GM18502 (cell line): ENCODE measurements at regions not wholly inside any gene's neighbourhood (a gene's known extent, or its start where the extent isn't known, plus 50 kb on each side); places are given as distances from the start of the nearest gene placed in this dataset.

ENCODE experiments used
- ATAC-seq: cut with Tn5 transposase; IDR thresholded peaks from one replicate; pipeline ENCODE4 v1.9.1; 2021; ENCODE audit warnings: mild to moderate bottlenecking; ENCODE audit not compliant: unreplicated experiment, poor library complexity

DNA sequence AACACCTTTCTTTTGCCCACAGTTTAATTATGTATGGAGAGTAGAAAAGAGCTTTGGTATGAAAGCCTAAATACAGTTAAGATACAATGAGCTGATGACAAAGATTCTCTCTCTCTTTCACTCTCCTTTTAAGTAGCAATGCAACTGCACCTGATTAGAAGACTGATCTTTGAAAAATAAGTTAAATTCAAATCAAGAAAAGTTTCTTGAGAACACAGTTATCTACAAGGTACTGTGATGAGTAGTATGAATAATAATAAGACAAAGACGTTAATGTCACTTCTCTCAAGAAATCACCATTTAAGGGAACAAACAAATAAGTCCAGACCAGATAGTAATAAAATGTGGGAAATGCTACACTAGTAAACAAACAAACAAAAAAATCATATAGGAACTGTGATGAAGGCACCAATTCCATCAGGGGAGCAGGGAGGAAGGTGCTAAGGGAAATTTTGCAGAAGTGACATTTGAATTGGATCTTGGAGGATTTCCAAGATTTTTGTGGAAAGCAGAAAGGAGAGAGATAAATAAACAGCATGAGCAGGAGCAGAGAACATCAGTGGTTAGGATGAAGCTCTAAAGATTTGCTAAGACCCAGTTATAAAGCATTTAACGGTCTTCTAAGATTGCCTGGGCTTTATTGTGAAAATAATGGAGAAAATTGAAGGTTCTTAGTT is 65.2 kb upstream of the STK38L start:
- ATAC-seq = no peak

DNA sequence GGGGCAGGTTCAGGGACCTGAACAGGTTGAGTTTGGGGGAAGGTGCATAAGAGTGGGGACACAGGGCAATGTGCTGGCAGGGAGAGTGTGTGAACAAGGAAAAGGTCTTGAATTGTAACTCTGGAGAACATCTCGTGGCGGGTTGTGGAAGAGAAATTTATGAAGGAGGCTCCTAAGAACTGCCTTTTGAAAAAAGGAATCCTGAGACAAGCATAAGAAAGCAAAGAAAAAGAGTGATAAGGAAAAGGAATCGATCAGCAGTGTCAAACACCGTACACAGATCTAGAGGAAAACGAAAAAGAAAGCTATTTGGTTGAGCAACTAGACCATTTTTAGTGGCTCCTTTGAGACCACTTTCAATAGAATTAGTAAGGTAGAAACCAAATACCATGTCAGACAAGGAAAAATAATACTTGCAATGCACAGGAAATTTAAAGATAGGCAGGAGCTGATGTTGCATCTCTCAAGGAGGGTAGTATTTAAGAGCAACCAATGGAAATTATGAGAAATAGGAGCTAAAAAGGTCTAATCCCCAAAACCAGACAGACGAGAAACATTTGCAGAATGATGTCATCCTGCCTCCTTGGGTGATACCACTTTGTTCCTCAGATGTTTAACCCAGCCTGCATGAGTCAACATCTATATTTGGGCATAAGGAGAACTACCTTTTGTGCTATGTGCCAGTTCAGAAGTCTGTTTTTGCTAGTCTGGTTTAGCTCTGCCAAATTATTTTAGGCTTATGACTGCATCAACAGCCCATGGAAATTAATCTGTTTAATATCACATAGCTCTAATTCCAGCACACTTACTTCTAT is 64.5 kb upstream of the STK38L start:
- ATAC-seq = peak; percentile 92

DNA sequence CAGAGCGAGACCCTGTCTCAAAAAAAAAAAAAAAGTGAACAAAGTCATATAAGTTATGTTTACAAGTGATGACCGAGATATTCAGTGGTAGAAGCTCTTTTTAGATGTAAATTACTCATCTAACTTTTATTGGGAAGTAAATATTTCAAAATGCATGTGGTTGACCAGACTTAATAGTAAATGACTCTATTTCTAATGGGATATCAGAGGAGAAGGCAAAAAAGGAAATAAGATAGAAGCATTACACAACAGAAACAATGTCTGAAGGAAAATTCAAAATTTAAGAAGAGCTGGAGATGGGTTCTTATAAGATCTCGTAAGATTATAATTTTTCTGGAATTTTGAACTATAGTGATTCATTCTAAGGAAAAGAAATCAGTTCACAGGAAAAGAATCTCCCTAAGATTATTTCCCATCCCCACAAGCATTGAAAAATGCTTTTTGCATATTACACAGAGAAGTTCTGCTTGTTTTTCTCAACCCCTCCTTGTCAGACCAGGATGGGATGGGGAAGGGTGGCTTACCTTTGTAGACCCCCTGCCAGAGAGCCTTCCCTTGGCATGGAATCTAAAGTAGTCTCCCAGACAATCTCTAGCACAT is 63.1 kb upstream of the STK38L start:
- no peak for ATAC-seq

DNA sequence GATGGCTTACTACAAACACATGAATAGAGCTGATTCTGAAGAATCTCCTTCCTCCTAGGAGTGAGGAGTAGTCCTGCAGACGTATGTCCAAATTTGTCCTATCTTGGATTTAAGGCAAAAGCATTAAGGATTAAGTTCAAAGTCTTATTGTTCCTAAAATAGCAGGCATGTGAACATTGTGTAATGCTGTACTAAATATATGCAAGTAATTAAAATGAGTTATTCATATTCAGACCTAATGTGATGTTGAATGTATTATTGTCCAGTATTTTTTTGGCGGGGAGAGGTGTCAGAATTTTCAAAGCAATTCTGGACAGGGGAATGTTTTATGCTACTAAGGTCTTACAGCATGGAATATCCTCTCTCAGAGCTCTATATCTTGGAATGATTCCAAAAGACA is 60.7 kb upstream of the STK38L start:
- no peak for ATAC-seq

DNA sequence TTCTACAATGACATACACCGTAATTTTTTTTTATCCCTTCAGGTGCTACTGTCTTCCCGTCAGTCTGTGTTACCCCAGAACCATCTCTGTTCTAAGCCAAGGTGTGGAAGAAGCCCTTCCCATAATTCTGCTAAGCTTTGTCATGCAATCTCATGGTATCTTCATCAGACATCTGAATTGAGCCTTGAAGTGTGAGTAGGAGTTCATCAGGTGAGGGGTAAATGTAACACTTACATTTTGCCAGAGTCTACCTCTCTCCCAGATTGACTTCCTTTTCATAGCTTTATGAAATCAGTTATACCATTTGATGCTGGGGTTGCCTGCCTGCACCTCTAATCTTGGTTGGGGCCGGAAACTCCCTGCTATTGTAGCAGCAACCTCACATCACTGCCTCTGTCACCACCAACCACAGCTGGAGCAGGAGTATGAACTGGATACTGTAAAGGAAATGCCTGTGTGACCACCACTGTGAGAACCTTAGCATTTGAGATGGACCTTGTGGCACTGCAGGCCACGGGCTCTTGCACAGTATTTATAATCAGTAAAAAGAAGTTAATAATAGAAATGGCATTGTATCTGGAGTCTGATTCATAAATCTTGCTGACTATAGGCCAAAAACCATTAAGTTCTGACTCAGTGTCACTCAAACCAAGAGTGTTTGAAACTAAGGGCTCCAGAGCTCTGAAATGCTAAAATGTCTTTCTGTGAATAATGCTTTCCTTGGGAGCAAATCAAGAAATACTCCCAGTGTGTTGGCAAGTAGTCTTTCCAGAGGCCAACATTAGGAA is 58.7 kb upstream of the STK38L start:
- ATAC-seq = peak; percentile 94

DNA sequence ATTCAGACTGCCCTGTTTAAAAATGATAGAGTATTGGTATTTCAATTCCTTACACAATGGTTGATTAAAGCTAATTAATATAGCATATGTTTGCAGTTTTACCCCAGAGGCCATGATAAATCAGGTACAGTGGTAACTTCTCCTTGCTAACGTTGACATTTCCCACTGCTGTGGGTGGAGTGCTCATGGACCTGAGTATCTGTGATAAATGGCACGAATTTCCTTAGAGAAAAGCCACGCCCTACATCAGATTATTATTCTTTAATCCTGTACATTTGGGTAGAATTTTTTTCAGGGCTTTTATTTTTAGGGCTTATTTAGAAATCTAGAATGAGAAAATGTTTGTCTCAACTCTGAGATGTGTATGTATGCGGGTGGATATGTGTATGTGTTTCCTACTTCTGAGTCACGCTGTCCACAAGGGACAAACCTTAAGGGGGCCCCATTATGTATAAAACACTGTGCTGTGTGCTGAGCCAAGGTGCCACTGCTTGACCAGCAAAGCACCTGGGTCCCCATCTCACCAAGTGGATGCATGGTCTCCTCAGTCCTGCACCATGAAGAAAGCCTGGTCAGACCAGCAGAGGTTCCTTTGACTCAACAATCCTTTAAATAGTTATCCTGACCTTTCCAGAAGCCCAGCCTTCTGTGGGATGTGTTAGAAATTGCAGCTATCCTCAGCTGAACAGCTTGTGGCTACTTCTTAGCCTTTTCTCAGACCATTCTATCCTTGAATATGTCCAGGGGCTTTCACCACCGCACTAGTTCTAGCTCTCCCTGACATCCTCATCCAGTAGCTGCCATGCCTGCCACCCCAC is 57.9 kb upstream of the STK38L start:
- no peak for ATAC-seq

DNA sequence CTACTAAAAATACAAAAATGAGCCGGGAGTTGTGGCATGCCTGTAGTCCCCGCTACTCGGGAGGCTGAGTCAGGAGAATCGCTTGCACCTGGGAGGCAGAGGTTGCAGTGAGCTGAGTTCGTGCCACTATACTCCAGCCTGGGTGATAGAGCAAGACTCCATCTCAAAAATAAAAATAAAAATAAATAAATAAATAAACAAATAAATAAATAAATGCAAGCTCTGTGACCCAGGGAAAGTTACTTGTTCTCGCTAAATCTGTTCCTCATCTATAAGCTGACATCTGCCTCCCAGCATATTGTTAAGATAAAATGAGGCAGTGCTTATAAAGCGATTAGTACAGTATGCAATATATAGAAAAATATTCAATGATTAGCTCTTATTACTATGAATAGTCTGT is 56.4 kb upstream of the STK38L start:
- no peak for ATAC-seq

DNA sequence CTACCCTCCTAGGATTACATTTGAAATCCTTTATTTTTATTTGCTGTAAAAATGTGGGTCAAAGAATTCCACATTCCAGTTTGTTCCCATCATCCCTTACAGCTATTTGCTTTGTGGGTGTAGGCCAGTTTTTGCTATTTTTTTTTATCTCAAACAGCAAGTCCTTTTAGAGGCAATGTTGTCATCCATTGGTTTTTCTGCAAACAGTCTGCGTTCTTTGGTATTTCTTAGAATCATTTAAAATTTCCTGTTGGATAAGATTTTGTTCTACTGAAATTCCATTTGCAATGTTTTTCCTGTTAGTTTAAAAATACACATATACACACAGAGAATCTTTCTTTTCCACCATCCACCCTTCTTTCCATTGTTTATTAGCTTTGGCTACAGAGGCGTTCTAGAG is 53.3 kb upstream of the STK38L start:
- ATAC-seq = no peak

DNA sequence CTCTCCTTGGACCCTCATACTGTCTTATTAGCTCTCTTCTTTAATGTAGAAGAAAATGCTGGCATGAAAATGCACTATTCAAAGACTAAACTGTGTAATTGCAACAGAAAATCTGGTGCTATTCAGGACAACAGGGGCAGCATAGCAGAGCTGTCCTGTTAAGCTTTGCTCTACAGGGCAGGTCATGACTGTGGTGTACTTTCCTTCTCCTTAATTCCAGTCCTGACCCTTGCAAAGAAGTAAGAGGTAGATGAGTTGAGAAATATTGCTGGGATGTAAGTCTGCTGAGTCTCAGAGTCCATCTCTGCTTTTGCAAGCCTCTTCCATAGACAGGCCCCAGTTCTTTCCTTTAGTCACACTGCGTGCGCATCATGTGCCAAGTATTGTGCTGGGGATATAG is 52.6 kb upstream of the STK38L start:
- ATAC-seq = no peak

DNA sequence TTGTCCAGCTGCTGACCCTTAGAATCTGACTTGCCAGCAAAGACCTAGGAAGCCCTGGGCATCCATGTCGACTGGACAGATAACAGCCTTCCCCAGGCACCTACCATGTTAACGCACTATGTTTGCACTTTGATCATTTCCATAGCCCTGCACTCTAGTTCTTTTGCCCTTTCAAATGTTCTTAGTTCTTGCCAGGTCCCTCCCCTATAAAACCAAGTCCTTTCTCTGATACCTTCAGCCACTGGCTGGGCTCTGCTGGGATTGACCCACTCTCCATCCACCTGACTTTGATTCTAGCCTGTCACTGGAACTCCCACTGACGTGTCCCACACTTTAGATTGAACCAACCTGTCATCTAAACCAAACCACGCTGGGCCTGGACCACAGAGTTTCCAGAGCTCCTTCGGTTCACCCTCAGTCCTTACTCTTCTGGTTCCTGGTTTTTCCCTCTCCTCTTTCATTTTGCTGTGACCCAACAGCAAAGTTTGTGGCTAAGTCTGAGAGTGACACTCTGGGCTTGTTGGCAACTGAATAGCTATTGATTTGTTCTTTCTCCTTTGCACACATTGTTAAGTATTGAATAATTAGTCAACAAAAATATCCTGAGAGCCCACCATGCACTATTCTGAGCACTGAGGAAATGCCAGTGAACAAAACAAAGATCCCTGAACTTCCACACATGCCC is 51.8 kb upstream of the STK38L start:
- ATAC-seq = no peak

DNA sequence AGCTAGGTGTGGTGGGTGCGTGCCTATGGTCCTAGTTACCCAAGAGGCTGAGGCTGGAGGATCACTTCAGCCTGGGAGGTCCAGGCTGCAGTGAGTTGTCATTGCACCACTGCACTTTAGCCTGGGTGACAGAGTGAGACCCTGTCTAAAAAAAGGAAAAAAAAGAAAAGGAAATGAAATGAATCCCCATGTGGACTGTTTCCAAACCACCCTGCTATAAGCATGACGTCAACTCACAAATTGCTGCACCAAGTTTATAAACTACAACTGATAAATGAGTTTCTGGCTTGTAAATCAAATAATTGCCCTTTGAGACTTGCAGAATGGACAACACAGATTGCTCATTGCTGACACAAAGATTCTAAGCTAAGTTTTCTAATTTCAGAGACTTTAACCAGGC is 51.0 kb upstream of the STK38L start:
- ATAC-seq = no peak

DNA sequence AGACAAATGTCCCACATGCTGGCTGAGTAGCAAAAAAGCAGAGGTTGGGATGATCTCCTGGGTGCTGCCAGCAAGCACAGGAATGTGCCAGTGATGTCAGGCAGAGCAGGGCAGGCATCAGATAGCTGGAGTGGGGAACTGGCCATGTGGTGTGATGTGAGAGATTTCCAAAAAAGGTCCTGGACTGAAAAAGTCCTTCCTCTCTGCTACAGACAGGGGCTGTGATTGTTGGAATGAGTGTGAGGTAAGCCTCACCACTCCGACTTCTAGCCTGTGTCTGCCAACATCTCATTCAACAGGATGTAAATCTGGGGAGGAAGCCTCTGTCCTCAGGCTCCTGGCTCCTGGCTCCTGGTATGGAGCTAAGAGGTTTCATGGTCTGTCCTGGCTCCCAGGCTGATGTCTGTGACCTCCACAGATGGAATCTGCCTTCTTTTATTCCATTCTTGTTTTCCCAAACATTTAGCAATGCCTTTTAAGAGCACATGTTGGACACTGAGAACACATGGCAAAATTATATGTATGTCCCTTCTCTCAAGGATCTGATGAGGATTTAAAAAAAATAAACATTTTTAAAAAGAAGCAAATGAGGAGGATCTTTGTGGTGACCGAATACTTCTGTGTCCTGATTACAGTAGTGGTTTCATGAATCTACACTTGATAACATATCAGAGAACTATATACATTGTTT is 50.1 kb upstream of the STK38L start:
- ATAC-seq = no peak
